T-helper 2 cell treated with Interferon-gamma antibody and Interleukin-4, amounts not matched to agents 100 ng/mL and 5 ng/mL, for 36 hours (primary cell): ENCODE measurements at regions not wholly inside any gene's neighbourhood (a gene's known extent, or its start where the extent isn't known, plus 50 kb on each side); places are given as distances from the start of the nearest gene placed in this dataset.
"Not testable (repeated sequence)": the region's sequence is repeated elsewhere in the genome, so short reads cannot be mapped to it uniquely, and the experiment has no call there.

ENCODE experiments used
- intact Hi-C: fragments of 100-400 bp; cut with micrococcal nuclease; formaldehyde crosslinking; loops from one replicate; pipeline ENCODE4 v1.15.1; 2023

DNA sequence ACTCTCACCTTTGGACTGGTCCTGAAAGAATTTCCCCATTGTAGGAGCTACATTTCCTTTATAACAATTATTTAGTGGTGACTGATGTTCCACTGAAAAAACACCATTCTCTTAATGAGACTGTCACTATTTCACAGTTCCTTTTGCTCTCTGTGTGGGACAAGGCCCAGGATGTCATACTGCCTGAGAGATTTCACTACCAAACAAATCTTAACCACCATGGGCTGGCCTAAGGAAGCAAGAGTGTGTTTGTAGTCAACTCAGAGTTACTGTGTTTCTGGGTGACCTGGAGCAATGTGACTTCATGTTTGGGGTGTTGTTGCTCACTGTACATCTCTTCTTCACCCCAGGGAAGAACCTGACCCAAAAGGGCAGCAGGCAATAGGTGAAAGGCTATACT, 50.1 kb upstream of the ZNF608 start:
- intact Hi-C loops = no loop called here

DNA sequence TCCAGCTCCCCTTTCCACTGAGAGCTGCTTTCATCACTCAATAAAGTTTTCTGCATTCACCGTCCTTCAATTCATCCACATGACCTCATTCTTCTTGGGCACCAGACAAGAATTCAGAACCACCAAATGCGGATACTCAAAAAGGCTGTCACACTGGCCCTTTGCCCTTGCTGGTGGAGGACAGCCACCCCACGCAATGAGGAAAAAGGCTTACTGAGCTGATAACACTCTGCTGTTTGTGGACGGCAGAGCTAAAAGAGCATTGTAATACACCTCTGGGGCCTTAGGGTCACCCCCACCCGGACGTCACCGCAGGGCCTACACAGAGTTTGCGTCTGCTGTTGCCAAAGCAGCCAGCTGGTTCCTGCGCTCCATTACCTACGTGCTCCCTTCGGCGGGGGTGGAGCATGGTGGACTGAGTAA, 51.2 kb upstream of the ZNF608 start:
- intact Hi-C loops = no loop called here

GRCh38 chr5:124798890-124799289, 52.5 kb upstream of the ZNF608 start:
- intact Hi-C loops = no loop called here

DNA sequence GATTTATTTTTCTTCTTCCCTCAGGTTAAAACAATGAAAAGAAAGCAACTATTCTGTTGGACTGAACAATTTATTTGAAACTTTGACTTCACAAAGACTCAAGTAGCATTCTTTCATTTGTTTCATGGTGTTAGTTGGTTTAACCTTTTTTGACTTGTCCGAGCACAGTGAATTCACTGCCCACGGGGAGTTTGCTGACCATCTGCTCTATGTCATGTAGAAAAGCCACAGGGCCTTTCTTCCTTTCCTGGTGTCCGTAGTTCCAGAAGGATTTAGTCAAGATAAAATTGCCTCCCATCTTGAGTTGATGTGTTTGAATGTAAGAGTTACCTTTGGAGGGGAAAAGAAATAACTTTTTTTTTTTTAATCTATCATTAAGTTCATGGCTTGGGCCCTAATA, 55.1 kb upstream of the ZNF608 start:
- intact Hi-C loops = no loop called here

- intact Hi-C loops = no loop called here
These were observed 57.3 kb upstream of the ZNF608 start for GRCh38 chr5:124803617-124804323.

- intact Hi-C loops = no loop called here
These were observed 59.6 kb upstream of the ZNF608 start for GRCh38 chr5:124806026-124806372.

GRCh38 chr5:124806373-124807077, 60.1 kb upstream of the ZNF608 start:
- intact Hi-C loops = no loop called here

DNA sequence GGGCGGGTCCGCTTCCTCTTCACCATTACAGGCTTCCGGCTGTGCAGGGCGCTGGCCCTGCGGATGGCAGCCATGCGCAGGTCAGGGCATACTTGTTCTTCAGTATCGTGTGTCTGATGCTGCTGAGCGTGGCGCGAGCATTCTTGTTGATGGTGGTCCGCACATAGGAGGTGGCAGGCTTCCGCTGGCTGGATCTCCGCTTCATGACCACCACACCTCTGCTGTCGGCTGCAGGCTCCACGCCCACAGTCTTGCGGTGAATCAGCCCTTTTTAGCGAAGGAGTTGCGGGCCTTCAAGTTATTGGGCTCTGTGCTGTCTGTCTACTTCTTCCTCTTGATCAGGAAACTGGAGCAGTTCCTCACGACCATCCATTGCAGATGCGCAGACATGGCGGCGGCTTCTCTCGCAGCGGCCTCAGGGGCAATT, 62.4 kb upstream of the ZNF608 start:
- intact Hi-C loops = no loop called here

- intact Hi-C loops = no loop called here
These were observed 64.1 kb upstream of the ZNF608 start for GRCh38 chr5:124810396-124811006.

DNA sequence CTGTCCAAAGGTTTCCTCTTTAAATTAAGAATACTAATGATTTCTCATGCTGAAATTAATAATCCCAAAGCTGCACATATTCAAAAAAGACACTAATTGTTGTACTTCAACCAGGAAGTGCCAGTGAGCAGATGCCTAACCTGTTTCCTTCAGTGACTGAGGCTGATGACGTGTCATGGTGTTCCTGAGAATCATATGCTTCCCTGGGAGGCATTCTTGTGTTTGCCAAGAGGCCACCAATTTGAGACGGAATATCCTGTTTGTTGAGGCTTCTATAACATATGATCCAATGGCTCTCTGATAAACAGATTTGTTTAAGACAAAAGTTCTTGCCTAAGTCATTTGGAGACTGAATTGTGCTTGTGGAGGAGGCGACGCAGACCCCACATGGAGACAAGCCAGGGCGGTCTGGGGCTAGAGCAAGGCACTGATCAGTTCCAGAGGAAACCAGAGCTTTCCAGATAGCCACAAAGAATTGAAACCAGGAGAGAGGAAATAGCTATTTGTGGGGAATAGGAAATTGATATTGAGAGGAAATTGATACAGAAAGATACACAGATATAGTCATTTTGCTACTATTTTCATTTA, 66.4 kb upstream of the ZNF608 start:
- intact Hi-C loops = no loop called here

DNA sequence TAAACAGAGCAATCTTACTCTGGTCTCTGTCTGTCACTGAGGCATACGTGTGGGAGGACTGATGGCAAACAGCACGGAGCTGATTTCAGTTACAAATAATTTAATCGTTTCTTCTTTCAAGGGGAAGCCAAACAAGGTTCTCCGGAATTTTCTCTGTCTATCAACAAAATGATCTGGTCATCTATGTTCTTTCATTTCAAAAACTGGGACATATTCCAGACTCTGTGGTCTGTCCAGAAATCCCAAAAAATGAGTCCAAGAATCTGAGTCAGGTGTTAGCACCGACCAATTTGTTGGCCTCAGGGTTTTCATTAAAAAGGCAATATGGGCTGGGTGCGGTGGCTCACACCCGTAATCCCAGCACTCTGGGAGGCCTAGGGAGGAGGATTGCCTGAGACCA, 69.9 kb upstream of the ZNF608 start:
- intact Hi-C loops = no loop called here

GRCh38 chr5:124819201-124819600, 72.8 kb upstream of the ZNF608 start:
- intact Hi-C loops = no loop called here

DNA sequence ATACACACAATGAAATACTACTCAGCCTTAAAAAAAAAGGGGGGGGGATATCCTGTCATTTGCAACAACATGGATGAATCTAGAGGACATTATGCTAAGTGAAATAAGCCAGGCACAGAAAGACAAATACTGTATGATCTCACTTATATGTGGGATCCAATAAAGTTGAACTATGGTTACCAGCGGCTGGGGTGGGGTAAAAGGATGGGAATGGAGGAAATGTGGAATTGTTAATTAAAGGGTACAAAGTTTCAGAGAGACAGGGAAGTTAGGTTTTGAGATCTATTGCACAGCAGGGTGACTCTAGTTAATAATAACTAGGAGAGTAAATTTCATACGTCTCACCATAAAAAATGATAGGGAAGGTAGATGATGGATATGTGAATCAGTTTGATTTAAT, 76.2 kb upstream of the ZNF608 start:
- intact Hi-C loops = no loop called here

- intact Hi-C loops = no loop called here
These were observed 76.9 kb upstream of the ZNF608 start for GRCh38 chr5:124823380-124823779.

DNA sequence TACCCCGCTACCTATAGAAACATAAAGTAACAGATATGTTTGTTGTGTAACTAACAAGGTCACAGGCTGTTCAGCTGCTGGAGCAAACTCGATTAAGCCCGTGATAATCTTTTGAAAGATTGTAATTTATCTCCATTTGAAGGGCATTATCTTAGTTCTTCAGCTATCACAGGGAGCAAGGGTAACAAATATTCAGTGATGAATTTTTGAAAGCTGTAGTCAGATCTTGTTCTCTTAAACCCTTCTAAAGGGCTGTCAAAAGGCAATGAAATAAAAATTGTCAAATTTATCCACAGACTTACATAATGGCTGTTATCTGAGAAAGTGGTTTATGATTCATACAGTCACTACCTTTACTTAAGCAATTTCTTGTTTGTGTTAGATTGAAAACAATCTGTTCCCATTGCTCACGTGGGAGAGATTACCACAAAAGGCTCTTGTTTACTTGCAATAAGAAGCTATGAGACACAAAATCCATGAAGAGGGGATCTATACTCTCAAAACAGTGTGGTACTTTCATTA, 78.3 kb upstream of the ZNF608 start:
- intact Hi-C loops = no loop called here

DNA sequence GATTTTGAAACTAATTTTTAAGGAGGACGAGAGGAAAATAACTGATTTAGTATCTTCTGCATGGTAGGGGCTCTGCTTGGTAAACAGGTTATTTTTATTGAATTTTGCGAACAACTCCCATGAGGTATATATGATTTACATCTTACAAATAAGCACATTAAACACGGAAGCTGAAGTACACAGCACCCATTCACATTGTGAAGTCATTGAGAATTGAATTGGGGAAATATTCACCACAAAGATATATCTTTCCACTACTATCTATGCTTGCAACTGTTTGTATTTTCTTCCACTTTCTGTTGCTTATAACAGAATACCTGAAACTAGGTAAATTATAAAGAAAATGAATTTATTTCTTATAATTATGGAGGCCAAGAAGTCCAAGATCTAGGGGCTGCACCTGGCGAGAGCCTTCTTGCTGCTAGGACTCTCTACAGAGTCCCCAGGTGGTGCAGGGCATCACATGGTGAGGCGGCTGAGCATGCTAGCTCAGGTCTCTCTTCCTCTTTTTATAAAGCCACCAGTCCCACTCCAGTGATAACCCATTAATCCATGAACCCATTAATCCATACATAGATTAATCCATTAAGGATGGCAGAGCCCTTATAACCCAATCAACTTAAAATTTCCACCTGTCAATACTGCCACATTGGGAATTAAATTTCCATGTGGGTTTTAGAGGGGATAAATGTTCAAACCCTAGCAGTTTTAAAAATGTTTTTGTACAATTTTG, 79.0 kb upstream of the ZNF608 start:
- intact Hi-C loops = no loop called here

DNA sequence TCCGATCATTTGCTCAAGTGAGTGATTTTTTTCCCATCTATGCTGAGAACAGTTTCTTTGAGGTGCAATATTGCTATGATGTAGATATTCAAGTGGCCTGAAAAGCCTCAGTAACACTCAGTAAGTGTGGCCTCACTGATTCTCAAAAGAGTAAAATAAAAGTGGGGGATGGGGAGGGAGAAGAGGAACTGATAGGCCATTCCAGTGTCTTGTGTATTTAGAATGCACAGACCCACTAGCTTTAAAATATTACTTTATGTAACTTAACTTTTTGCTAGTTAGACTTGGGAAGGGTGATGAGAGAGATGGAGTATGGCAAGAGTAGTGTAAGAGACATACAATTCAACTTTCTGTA, 79.5 kb upstream of the ZNF608 start:
- intact Hi-C loops = no loop called here

- intact Hi-C loops = no loop called here
These were observed 82.3 kb upstream of the ZNF608 start for GRCh38 chr5:124828731-124829234.

- intact Hi-C loops = no loop called here
These were observed 85.3 kb upstream of the ZNF608 start for GRCh38 chr5:124831687-124832240.

DNA sequence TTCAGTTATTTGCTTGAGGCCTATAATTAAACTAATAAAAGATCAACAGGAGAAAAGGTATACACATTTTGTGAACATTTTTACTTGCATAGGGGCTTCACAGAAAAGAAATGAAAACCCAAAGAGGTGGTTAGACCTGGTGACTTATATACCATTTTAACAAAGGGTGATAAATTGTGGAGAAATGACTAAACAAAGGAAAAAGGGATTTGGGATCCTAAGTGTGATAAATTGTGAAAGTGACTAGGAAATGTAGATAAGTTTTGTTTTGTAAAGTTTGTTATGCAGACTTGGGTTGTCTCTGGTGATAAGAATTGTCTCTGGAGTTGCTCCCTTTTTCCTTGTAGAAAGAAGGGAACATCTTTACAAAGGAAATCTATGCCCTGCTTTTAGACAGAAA, 86.1 kb upstream of the ZNF608 start:
- intact Hi-C loops = no loop called here

DNA sequence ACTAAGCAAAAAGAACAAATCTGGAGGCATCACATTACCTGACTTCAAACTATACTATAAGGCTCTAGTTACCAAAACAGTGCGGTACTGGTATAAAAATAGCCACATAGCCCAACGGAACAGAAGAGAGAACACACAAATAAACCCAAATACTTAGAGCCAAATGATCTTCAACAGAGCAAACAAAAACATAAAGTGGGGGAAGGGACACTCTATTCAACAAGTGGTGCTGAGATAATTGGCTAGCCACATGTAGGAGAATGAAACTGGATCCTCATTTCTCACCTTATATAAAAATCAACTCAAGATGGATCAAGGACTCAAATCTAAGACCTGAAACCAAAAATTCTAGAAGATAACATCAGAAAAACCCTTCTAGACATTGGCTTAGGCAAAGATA, 89.9 kb upstream of the ZNF608 start:
- intact Hi-C loops = not testable (repeated sequence)
